GM19324 (cell line): ENCODE measurements at regions not wholly inside any gene's neighbourhood (a gene's known extent, or its start where the extent isn't known, plus 50 kb on each side); places are given as distances from the start of the nearest gene placed in this dataset.
"Not testable (repeated sequence)": the region's sequence is repeated elsewhere in the genome, so short reads cannot be mapped to it uniquely, and the experiment has no call there.

Experiments
- ATAC-seq: cut with Tn5 transposase; IDR thresholded peaks from one replicate; pipeline ENCODE4 v1.9.1; 2021; ENCODE audit warnings: mild to moderate bottlenecking, moderate library complexity; ENCODE audit not compliant: unreplicated experiment, low FRiP score

DNA sequence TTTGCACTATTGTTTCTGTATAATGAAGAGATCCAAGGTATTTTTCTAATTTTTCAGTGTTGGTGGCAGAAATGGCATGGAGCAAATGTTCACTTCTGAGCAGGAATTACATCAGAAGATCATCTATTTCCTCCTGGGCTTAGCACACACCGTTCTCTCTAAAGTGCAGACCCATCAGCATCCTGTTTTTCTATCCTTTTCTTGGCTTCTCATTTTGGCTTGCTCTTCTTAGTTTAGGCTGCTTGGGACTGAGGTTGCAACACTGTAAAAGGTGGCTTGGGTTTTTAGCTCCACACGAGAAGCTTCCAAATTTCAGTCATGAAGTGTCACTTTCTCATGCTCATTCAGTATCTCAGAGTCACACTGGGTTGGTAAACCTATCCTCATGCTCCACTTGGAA lies 79.9 kb upstream of the SMIM30 start:
- no peak for ATAC-seq

DNA sequence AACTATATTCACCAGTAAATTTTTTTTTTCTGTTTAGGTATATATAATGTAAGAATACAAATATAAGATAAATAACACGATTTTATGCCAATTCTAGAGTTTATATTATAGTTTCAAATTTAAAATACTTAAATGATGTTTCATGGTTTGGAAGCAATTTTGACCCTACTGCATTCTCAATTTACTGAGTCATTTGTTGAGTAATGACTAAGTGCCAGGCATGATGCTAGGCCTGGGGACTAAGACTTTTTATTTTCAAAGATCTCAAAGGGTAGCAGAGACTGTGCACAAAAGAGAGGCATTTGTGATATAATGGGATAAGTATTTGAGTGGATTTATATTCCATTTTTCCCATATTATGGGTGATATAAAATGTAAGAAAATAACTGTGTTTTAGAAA lies 78.9 kb upstream of the SMIM30 start:
- no peak for ATAC-seq

DNA sequence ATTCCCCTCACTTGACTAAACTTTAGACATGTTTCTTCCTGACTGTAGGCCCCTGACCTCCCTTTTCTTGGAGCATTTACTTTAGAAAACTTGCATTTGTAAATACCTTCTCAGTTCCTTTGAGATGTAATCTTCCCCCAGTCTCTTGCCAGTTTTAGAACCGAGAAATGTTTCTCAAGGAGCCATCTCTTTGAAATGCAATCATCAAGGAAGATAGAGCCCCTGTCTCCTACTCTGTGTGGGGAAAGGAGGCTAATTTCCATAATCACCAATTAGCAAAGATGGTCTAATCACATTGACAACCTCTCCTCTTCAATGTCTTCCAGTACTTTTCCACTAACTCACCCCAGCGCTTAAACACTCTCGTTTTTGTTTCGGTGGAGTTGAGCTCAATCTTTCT lies 70.0 kb upstream of the SMIM30 start:
- ATAC-seq, result no peak

DNA sequence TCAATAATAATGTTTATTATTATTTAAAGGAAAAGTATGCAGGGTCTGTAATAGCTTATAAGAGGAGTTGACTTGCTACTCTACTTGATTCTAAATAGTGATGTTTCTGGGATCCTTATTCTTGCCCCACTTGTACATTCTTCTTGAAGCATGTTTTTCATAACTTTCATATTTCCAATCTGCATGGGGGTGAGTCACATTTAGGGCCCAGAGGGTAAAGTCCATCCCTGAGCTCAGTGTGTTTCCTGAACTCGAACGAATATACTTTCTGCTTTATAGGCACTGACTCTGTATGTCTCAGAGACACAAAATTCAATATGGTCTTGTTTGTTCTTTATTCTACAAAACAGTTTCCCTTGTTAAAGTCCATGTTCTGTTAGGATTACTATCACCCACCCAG lies 61.0 kb upstream of the SMIM30 start:
- ATAC-seq, result no peak

DNA sequence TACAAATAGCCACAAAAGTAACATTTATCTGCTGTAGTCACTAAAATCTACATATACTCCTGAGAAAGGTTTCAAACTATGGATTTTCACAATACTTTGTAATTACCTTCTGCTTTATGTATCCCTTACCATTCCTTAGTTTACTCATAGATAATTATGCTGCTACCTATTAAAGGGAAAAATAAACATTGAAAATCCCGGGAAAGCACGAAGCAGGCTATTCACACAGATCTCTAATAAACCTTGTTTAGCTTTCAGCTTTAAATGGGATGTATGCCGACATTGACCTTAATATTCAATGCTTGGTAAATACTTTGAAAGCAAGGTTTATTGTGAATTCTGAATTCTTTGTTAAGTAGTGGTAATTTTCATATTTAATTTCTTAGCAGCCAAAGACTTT lies 58.5 kb upstream of the SMIM30 start:
- no peak for ATAC-seq

DNA sequence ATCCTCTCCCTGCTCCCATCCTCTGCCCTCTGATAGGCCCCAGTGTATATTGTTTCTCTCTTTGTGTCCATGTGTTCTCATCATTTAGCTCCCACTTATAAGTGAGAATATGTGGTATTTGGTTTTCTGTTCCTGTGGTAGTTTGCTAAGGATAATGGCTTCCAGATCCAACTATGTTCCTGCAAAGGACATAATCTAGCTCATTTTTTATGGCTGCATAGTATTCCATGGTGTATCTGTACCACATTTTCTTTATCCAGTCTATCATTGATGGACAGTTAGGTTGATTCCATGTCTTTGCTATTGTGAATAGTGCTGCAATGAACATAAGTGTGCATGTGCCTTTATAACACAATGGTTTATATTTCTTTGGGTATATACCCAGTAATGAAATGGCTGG lies 57.8 kb upstream of the SMIM30 start:
- ATAC-seq, result not testable (repeated sequence)

DNA sequence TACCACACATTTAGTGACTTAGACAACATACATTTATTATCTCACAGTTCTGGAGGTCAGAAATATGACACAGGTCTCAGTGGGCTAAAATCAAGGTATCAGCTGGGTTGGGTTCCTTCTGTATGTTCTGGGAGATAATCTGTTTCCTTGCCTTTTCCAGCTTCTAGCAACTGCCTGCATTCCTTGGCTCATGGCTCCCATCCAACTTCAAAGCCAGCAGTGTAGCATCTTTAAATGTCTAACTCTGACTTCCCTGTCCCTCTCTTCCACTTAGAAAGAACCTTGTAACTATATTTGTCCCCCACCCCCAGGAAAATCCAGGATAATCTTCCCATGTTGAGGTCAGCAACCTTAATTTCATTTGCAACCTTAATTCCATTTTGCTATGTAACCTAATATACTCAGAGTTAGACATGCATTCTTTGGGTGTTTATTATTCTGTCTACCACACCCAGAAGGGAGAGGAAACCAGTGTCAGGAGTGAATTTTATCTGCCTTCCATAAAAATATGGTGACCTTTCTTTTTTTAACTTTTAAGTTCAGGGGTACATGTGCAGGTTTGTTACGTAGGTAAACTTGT lies 57.3 kb upstream of the SMIM30 start:
- no peak for ATAC-seq

DNA sequence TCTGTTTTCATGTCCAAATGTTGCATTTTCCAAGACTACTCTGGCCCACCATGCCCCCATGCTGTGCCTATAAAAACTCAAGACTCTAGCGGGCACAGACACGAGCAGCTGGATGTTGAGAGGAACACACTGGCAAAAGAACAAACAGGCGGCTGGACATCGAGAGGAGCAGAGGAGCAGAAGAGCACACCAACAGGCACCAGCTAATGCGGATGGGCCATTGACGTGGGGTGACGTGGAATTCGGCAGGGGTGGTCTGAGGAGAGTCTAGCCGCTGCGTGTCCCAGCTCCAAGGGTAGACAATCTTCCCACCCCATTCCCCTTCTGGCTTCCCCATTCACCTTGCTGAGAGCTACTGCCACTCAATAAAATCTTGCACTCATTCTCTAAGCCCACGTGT lies 54.4 kb upstream of the SMIM30 start:
- no peak for ATAC-seq

DNA sequence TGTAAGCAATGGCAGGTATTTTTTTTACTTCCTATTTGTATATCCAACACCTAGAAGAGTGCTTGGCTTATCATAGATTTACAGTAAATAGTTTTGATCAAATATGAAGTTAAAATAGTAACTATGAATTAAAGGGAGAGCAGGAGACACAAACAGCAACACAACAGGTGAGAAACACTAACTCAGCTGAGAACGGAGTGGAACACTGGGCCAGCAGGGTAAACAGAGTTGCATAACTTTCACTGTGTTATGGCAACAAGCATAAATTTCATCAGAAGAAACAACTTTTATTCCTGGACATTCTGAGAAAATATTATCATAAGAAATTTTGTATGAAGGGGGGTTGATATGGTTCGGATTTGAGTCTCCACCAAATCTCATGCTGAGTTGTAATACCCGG lies 52.2 kb upstream of the SMIM30 start:
- no peak for ATAC-seq
